ENCODE measurements at regions not wholly inside any gene's neighbourhood (a gene's known extent, or its start where the extent isn't known, plus 50 kb on each side); places are given as distances from the start of the nearest gene placed in this dataset.

GRCh38 chr11:10922892-10923291 lies 65.0 kb upstream of the ZBED5 start:
- peaks cover 3% of the 10 kb centered on the region for H3K27me3 Mint-ChIP-seq
- ChIA-PET POLR2A (no interaction called here), CTCF (interaction anchor here (0.7 to 1.4 kb wide), 3 partner anchors 9 to 131 kb away, joined by 3 to 4 read pairs (median 3); no protein-coding TSS in a partner anchor)

DNA sequence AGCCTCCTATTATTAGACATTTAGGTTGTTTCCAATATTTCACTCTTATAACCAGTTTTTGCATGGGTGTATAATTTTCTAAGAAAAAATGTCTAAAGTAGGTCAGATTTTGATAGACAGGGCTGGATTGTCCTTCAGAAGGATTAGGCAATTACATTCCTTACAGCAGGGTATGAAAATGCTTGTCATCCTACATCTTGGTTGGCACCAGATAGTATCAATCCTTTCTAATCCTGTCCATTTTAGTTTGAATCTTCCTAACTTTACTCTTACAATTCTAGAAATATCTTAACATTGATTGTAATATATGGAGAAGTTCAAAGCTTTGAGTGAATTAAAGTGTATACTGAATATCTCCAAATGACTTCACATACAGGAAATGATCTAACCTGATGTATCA lies 63.0 kb upstream of the ZBED5 start:
- POLR2A ChIA-PET = interaction anchor here (1.0 kb wide), 1 partner anchor 112 kb away, joined by 3 read pairs; the partner anchor contains the start of gene EIF4G2
- CTCF ChIA-PET = interaction anchor here (0.9 to 1.7 kb wide), 4 partner anchors 10 to 151 kb away, joined by 3 to 11 read pairs (median 3); no protein-coding TSS in a partner anchor
- H3K27me3 Mint-ChIP-seq = peaks cover 3% of the 10 kb centered on the region
- peaks cover 10% of the 10 kb centered on the region for H3K4me1 Mint-ChIP-seq
- peaks cover 17% of the 10 kb centered on the region for H3K9me3 Mint-ChIP-seq
- H3K27ac Mint-ChIP-seq = no peak overlapping the region
- H3K36me3 Mint-ChIP-seq (ENCODE audit: low read depth) = peaks cover 9% of the 10 kb centered on the region
- no peak overlapping the region for H3K4me3 Mint-ChIP-seq
- DNase-seq = no peak

More at GRCh38 chr11:10922892-10923291, 65.0 kb upstream of the ZBED5 start:
- Mint-ChIP-seq H3K4me1 (peaks cover 6% of the 10 kb centered on the region), H3K4me3 (no peak overlapping the region), H3K27ac (no peak overlapping the region), H3K9me3 (peaks cover 9% of the 10 kb centered on the region), H3K36me3 (ENCODE audit: low read depth) (peaks cover 9% of the 10 kb centered on the region)
- DNase-seq = no peak

GRCh38 chr11:10920205-10920604 lies 62.4 kb upstream of the ZBED5 start:
- H3K9me3 Mint-ChIP-seq = peaks cover 18% of the 10 kb centered on the region
- peaks cover 9% of the 10 kb centered on the region for H3K36me3 Mint-ChIP-seq (ENCODE audit: low read depth)
- no peak overlapping the region for H3K4me3 Mint-ChIP-seq
- POLR2A ChIA-PET = interaction anchor here (1.0 kb wide), 1 partner anchor 111 kb away, joined by 3 read pairs; the partner anchor contains the start of gene EIF4G2
- CTCF ChIA-PET = interaction anchor here (0.9 to 1.7 kb wide), 4 partner anchors 11 to 150 kb away, joined by 3 to 11 read pairs (median 3); no protein-coding TSS in a partner anchor
- peaks cover 10% of the 10 kb centered on the region for H3K4me1 Mint-ChIP-seq
- no peak overlapping the region for H3K27ac Mint-ChIP-seq
- H3K27me3 Mint-ChIP-seq = peaks cover 3% of the 10 kb centered on the region
- DNase-seq = no peak

- ChIA-PET POLR2A (no interaction called here), CTCF (no interaction called here)
- H3K27ac Mint-ChIP-seq = no peak overlapping the region
- no peak for DNase-seq
- peaks cover 2% of the 10 kb centered on the region for H3K27me3 Mint-ChIP-seq
- H3K4me1 Mint-ChIP-seq = peaks cover 10% of the 10 kb centered on the region
- peaks cover 18% of the 10 kb centered on the region for H3K9me3 Mint-ChIP-seq
- H3K4me3 Mint-ChIP-seq = no peak overlapping the region
- peaks cover 9% of the 10 kb centered on the region for H3K36me3 Mint-ChIP-seq (ENCODE audit: low read depth)
These were observed 60.8 kb upstream of the ZBED5 start for GRCh38 chr11:10918698-10919097.

DNA sequence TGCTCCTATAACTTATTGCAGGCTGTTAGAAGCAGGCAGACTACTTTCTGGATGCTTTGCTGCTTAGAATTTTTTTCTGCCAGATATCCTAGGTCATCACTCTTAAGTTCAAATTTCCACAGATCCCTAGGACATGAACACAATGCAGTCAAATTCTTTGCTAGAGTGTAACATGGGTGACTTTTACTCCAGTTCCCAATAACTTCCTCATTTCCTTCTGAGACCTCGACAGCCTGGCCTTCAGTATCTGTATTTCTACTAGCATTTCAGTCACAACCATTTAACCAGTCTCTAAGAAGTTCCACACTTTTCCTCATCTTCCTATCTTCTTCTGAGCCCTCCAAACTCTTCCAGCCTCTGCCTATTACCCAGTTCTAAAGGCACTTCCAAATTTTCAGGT lies 60.4 kb upstream of the ZBED5 start:
- Mint-ChIP-seq H3K27ac (no peak overlapping the region), H3K9me3 (peaks cover 18% of the 10 kb centered on the region), H3K36me3 (ENCODE audit: low read depth) (peaks cover 9% of the 10 kb centered on the region), H3K4me3 (no peak overlapping the region), H3K4me1 (peaks cover 10% of the 10 kb centered on the region), H3K27me3 (peaks cover 2% of the 10 kb centered on the region)
- ChIA-PET CTCF (no interaction called here), POLR2A (no interaction called here)
- DNase-seq = no peak

- H3K4me3 Mint-ChIP-seq = no peak overlapping the region
- H3K27ac Mint-ChIP-seq = no peak overlapping the region
- H3K27me3 Mint-ChIP-seq = peaks cover 2% of the 10 kb centered on the region
- H3K36me3 Mint-ChIP-seq (ENCODE audit: low read depth) = peaks cover 9% of the 10 kb centered on the region
- CTCF ChIA-PET = interaction anchor here (1.3 kb wide), 1 partner anchor 239 kb away, joined by 3 read pairs; no protein-coding TSS in a partner anchor
- no peak for DNase-seq
- peaks cover 18% of the 10 kb centered on the region for H3K9me3 Mint-ChIP-seq
- H3K4me1 Mint-ChIP-seq = peaks cover 10% of the 10 kb centered on the region
- POLR2A ChIA-PET = no interaction called here
These were observed 59.9 kb upstream of the ZBED5 start for GRCh38 chr11:10917802-10918201.

DNA sequence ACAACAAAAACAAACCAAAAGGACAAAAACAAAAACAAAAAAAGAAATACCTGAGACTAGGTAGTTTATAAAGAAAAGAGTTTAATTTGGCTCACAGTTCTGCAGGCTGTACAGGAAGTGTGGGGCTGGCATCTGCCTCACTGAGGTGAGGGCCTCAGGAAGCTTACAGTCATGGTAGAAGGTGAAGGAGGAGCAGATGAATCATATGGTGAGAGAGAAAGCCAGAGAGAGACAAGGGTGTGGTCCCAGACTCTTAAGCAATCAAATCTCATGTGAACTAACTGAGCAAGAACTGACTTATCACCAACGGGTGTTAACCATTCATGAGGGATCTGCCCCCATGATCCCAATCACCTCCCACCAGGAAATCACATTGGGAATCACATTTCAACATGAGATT lies 58.8 kb upstream of the ZBED5 start:
- peaks cover 10% of the 10 kb centered on the region for H3K4me1 Mint-ChIP-seq
- H3K4me3 Mint-ChIP-seq = no peak overlapping the region
- DNase-seq = no peak
- CTCF ChIA-PET = interaction anchor here (1.3 kb wide), 1 partner anchor 240 kb away, joined by 3 read pairs; no protein-coding TSS in a partner anchor
- H3K27ac Mint-ChIP-seq = no peak overlapping the region
- POLR2A ChIA-PET = no interaction called here
- peaks cover 18% of the 10 kb centered on the region for H3K9me3 Mint-ChIP-seq
- H3K27me3 Mint-ChIP-seq = peaks cover 2% of the 10 kb centered on the region
- H3K36me3 Mint-ChIP-seq (ENCODE audit: low read depth) = peaks cover 9% of the 10 kb centered on the region

DNA sequence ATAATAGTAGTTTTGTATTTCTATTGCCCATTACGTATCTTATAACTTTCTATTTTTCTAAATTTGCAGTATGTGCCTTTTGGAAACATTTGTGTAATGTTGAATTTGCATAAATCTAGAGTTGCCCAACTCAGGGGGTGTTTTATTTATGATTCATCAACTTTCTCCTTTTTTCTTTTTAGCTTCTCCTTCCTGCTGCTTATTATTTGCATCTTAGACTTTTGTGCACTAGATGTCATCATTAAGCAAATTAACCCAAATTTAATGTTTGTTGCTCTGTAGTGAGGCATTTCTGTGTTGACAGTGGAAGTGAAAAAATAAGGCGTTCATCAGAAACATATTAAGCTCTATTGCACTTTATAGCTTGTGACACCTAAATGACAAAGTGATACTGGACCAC lies 56.2 kb upstream of the ZBED5 start:
- H3K4me1 Mint-ChIP-seq = peaks cover 5% of the 10 kb centered on the region
- H3K27ac Mint-ChIP-seq = no peak overlapping the region
- H3K9me3 Mint-ChIP-seq = peaks cover 18% of the 10 kb centered on the region
- no peak overlapping the region for H3K4me3 Mint-ChIP-seq
- POLR2A ChIA-PET = interaction anchor here (1.1 kb wide), 1 partner anchor 17 kb away, joined by 3 read pairs; no protein-coding TSS in a partner anchor
- DNase-seq = no peak
- CTCF ChIA-PET = interaction anchor here (1.0 kb wide), 1 partner anchor 20 kb away, joined by 3 read pairs; no protein-coding TSS in a partner anchor
- H3K36me3 Mint-ChIP-seq (ENCODE audit: low read depth) = peaks cover 9% of the 10 kb centered on the region
- H3K27me3 Mint-ChIP-seq = peaks cover 4% of the 10 kb centered on the region

DNA sequence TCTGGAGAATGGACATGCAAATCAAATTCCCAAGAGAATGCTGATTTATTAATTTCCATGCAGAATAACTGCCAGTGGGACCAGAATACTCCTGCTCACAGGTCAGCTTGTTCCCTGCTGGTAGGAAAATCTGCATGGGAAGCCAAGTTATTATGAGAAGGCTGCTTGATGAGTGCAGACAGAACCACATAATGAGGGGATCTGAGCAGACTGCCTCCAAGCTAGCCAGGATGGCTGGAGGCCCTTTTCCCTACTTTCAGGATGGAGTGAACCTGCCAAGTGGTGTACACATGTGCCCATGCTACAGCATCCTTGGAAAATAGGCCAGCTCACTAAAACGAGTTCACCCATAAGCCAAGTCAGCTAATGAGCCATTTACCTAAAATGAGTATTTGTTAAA lies 55.2 kb upstream of the ZBED5 start:
- no peak for DNase-seq
- H3K4me1 Mint-ChIP-seq = peaks cover 4% of the 10 kb centered on the region
- ChIA-PET POLR2A (no interaction called here), CTCF (interaction anchor here (0.7 to 1.0 kb wide), 2 partner anchors 10 to 21 kb away, joined by 3 to 4 read pairs; no protein-coding TSS in a partner anchor)
- H3K9me3 Mint-ChIP-seq = peaks cover 11% of the 10 kb centered on the region
- peaks cover 4% of the 10 kb centered on the region for H3K27me3 Mint-ChIP-seq
- H3K4me3 Mint-ChIP-seq = no peak overlapping the region
- peaks cover 1% of the 10 kb centered on the region for H3K36me3 Mint-ChIP-seq (ENCODE audit: low read depth)
- no peak overlapping the region for H3K27ac Mint-ChIP-seq

DNA sequence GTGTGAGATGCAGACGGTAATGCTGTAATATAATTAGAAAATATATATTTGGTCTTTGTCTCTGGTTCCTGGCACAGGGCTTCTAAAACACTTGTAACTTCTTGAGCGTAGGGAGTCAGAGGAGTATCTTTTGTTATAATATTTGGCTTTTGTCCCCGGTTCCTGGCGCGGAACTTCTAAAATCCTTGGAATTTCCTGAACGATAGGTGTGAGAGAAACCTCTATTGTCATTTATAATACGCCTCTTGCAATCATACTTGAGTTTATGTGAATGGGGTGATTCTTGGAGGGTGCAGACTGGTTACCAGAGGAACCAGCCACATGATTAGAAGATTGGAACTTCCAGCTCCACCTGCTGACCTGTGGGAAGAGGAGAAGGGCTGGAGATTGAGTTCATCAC lies 54.1 kb upstream of the ZBED5 start:
- H3K9me3 Mint-ChIP-seq = peaks cover 8% of the 10 kb centered on the region
- ChIA-PET CTCF (no interaction called here), POLR2A (no interaction called here)
- H3K4me1 Mint-ChIP-seq = peaks cover 2% of the 10 kb centered on the region
- no peak overlapping the region for H3K4me3 Mint-ChIP-seq
- no peak overlapping the region for H3K27ac Mint-ChIP-seq
- DNase-seq = no peak
- H3K36me3 Mint-ChIP-seq (ENCODE audit: low read depth) = no peaks in the 10 kb centered on the region
- H3K27me3 Mint-ChIP-seq = peaks cover 8% of the 10 kb centered on the region

GRCh38 chr11:10909141-10909883 lies 51.5 kb upstream of the ZBED5 start:
- H3K4me1 Mint-ChIP-seq = no peaks in the 10 kb centered on the region
- ChIA-PET CTCF (no interaction called here), POLR2A (no interaction called here)
- peaks cover 16% of the 10 kb centered on the region for H3K27me3 Mint-ChIP-seq
- no peaks in the 10 kb centered on the region for H3K9me3 Mint-ChIP-seq
- DNase-seq = no peak
- no peak overlapping the region for H3K4me3 Mint-ChIP-seq
- no peak overlapping the region for H3K27ac Mint-ChIP-seq
- no peaks in the 10 kb centered on the region for H3K36me3 Mint-ChIP-seq (ENCODE audit: low read depth)

DNA sequence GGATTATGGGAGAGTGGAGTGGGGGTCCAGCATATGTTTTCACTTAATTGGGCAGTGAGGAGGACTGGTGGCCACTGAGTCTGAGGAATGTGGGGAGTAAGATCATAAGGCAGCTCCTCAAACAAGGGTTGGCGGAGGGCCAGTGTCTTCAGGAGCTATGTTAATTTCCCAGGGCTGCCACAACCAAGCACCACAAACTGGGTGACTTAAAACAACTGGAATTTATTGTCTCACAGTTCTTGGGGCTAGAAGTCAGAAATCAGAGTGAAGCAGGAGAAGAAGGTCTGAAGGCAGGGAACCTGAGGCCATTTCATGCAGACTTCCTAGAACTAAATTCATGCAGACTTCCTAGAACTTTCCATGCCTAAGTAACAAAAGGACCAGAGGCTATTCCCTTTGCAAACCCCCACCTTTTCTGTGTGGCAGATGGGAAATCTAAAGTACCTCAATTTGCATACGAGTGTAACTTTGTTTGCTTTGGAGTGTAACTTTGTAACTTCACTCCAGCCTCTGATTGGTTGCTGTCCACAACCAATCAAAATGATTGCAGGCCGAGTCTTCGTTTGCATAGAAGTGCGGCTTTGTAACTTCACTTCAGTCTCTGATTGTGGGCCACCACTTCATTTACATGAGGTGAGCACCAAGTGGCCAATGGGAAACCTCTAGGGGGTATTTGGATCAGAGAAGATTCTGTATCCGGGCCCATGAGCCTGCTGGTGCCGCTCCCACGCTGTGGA lies 50.5 kb upstream of the ZBED5 start:
- Mint-ChIP-seq H3K9me3 (no peaks in the 10 kb centered on the region), H3K27ac (no peak overlapping the region), H3K4me3 (no peak overlapping the region), H3K27me3 (peaks cover 16% of the 10 kb centered on the region), H3K4me1 (no peaks in the 10 kb centered on the region), H3K36me3 (ENCODE audit: low read depth) (no peaks in the 10 kb centered on the region)
- DNase-seq = no peak
- ChIA-PET CTCF (no interaction called here), POLR2A (no interaction called here)

Data from activated CD4-positive, alpha-beta memory T cell treated with anti-CD3 and anti-CD28 coated beads, Interleukin-2, amount 10 ng/mL, durations not matched to agents 7 days and 5 days (primary cell).